SK-N-SH (cell line): ENCODE measurements at regions not wholly inside any gene's neighbourhood (a gene's known extent, or its start where the extent isn't known, plus 50 kb on each side); places are given as distances from the start of the nearest gene placed in this dataset.

Source experiments
- ELF1 ChIP-seq: IDR thresholded peaks from 2 replicates; pipeline ENCODE4 v1.4.0; 2012
- EZH2phosphoT487 ChIP-seq: fragments of 200-600 bp; sonication (generic); IDR thresholded peaks from 2 replicates; pipeline ENCODE4 v1.6.1; 2017; ENCODE audit warnings: low read depth, mixed run types, mild to moderate bottlenecking, antibody characterized with exemption, moderate library complexity, borderline replicate concordance
- FOXM1 ChIP-seq: IDR thresholded peaks from 2 replicates; pipeline ENCODE4 v1.4.0; 2012; ENCODE audit warnings: low read depth, mild to moderate bottlenecking
- MEF2A ChIP-seq: IDR thresholded peaks from 2 replicates; pipeline ENCODE4 v1.4.0; 2012; ENCODE audit warnings: low read depth, borderline replicate concordance
- RAD21 ChIP-seq: IDR thresholded peaks from 2 replicates; pipeline ENCODE4 v1.6.1; 2012; ENCODE audit warnings: mild to moderate bottlenecking, low read length
- TAF1 ChIP-seq: IDR thresholded peaks from 2 replicates; pipeline ENCODE4 v1.6.1; 2012; ENCODE audit warnings: low read depth, mild to moderate bottlenecking, low read length, moderate library complexity, borderline replicate concordance
- TF ChIP-seq, protein P1 (sequence below): fragments of 200-600 bp; sonication (generic); IDR thresholded peaks from 2 replicates; pipeline ENCODE4 v1.6.1; 2017; ENCODE audit warnings: antibody characterized with exemption, mild to moderate bottlenecking, moderate library complexity
- TF ChIP-seq, protein P2 (sequence below): fragments of 150-350 bp; IDR thresholded peaks from 2 replicates; pipeline ENCODE4 v1.6.1; 2016; ENCODE audit warnings: mild to moderate bottlenecking, low read depth, low read length

DNA sequence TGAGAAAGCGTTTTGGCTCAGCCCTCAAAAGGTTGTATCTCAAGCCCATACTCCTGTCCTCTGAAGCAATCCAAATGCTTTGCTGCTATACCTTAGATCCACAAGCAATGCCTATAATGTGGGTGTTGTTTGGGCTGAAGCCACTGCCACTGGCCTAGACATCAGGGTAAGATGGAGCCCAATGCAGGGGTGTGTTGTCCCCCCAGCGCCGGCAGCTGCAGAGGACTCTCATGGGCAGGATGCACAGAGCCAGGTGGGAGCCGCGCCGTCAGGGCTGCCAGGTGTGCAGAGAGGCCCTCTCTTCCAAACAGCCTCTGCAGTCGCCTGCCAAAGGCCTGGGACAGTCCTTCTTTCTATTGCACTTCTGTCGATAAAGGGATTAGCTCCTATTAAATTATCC lies 205.2 kb upstream of the SHH start:
- TF ChIP-seq RAD21 (no peak), ELF1 (no peak), FOXM1 (no peak), EZH2phosphoT487 (no peak), TAF1 (no peak), MEF2A (no peak)
- TF ChIP-seq, protein P1, sequence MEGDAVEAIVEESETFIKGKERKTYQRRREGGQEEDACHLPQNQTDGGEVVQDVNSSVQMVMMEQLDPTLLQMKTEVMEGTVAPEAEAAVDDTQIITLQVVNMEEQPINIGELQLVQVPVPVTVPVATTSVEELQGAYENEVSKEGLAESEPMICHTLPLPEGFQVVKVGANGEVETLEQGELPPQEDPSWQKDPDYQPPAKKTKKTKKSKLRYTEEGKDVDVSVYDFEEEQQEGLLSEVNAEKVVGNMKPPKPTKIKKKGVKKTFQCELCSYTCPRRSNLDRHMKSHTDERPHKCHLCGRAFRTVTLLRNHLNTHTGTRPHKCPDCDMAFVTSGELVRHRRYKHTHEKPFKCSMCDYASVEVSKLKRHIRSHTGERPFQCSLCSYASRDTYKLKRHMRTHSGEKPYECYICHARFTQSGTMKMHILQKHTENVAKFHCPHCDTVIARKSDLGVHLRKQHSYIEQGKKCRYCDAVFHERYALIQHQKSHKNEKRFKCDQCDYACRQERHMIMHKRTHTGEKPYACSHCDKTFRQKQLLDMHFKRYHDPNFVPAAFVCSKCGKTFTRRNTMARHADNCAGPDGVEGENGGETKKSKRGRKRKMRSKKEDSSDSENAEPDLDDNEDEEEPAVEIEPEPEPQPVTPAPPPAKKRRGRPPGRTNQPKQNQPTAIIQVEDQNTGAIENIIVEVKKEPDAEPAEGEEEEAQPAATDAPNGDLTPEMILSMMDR, result no peak
- TF ChIP-seq, protein P2, sequence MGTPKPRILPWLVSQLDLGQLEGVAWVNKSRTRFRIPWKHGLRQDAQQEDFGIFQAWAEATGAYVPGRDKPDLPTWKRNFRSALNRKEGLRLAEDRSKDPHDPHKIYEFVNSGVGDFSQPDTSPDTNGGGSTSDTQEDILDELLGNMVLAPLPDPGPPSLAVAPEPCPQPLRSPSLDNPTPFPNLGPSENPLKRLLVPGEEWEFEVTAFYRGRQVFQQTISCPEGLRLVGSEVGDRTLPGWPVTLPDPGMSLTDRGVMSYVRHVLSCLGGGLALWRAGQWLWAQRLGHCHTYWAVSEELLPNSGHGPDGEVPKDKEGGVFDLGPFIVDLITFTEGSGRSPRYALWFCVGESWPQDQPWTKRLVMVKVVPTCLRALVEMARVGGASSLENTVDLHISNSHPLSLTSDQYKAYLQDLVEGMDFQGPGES, result no peak
